ENCODE measurements at regions not wholly inside any gene's neighbourhood (a gene's known extent, or its start where the extent isn't known, plus 50 kb on each side); places are given as distances from the start of the nearest gene placed in this dataset.

DNA sequence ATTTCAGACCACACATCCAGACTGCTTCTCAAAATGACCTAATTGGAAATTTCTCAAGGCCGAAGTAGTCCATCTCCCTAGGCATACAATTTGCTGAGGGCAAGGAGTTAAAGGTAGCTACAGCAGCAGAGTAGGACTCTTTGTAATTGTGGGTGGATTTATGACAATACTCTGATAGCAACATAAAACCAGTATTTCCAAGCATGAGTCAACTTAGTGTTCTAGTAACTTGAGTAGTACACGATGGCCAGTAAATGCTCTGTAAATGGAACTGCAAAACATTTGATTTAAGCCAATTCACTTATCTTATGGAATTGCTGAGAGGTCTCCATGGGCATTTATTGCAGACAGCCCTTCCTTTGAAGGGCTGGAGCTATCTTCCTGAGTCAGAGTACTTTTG is 352.2 kb downstream of the PLK2 start:
- no peak for TF ChIP-seq CTCF (IDR thresholded peaks at IDR 0.05)
- TF ChIP-seq POLR2AphosphoS5 (IDR thresholded peaks at IDR 0.05): no peak
- TF ChIP-seq POLR2A (IDR thresholded peaks at IDR 0.05): no peak

All from breast epithelium (tissue), 3 donors.